GM12878 (cell line): ENCODE measurements at regions not wholly inside any gene's neighbourhood (a gene's known extent, or its start where the extent isn't known, plus 50 kb on each side); places are given as distances from the start of the nearest gene placed in this dataset.

ENCODE experiments used
- ATF7 ChIP-seq: fragments of 450-650 bp; IDR thresholded peaks from 2 replicates; pipeline ENCODE4 v1.6.1; 2016; ENCODE audit warnings: low read depth, mild to moderate bottlenecking
- BCLAF1 ChIP-seq: fragments of 450-650 bp; IDR thresholded peaks from 2 replicates; pipeline ENCODE4 v1.6.1; 2017; ENCODE audit warnings: antibody characterized with exemption, mild to moderate bottlenecking, moderate library complexity
- CBFB ChIP-seq: IDR thresholded peaks from 2 replicates; pipeline ENCODE4 v1.6.1; 2016; ENCODE audit warnings: antibody characterized with exemption, low read depth
- CBX5 ChIP-seq: sonication (generic); IDR thresholded peaks from 2 replicates; pipeline ENCODE4 v1.6.1; 2016; ENCODE audit warnings: low read depth, moderate library complexity, mild to moderate bottlenecking, inconsistent platforms
- DPF2 ChIP-seq: fragments of 450-650 bp; IDR thresholded peaks from 2 replicates; pipeline ENCODE4 v1.6.1; 2017; ENCODE audit warnings: mild to moderate bottlenecking
- EGR1 ChIP-seq, 2 experiments: IDR thresholded peaks; 1 replicate in 1 of 2; 2 replicates in 1 of 2; pipeline ENCODE4 v1.6.1; 2011 to 2012; ENCODE audit warnings: low read depth in 2 of 2, low read length in 2 of 2, borderline replicate concordance in 1 of 2, mild to moderate bottlenecking in 1 of 2, moderate library complexity in 1 of 2
- ETV6 ChIP-seq, 2 experiments: fragments of 450-650 bp in 1 of 2; IDR thresholded peaks in 1 of 2; conservative IDR thresholded peaks in 1 of 2; 2 replicates each; pipeline ENCODE4 v1.6.1; 2014; ENCODE audit warnings: antibody characterized with exemption in 1 of 2, borderline replicate concordance in 1 of 2, low read depth in 1 of 2, mild to moderate bottlenecking in 1 of 2, moderate library complexity in 1 of 2
- HCFC1 ChIP-seq: fragments of 150-350 bp; IDR thresholded peaks from 2 replicates; pipeline ENCODE4 v1.6.1; 2014; ENCODE audit warnings: low read length
- IRF4 ChIP-seq: IDR thresholded peaks from 2 replicates; pipeline ENCODE4 v1.6.1; 2011; ENCODE audit warnings: low read depth, low read length
- JUND ChIP-seq: IDR thresholded peaks from 2 replicates; pipeline ENCODE4 v1.6.1; 2012; ENCODE audit warnings: low read depth, mild to moderate bottlenecking, low read length, improper control_type of control experiment, moderate library complexity
- KAT2A ChIP-seq: conservative IDR thresholded peaks from 2 replicates; pipeline ENCODE4 v1.6.1; 2011; ENCODE audit warnings: low read depth, low read length; ENCODE audit not compliant: control insufficient read depth
- MEF2B ChIP-seq: fragments of 450-650 bp; IDR thresholded peaks from 2 replicates; pipeline ENCODE4 v1.6.1; 2018; ENCODE audit warnings: mild to moderate bottlenecking, moderate library complexity; ENCODE audit not compliant: partially characterized antibody, poor library complexity, severe bottlenecking
- MLLT1 ChIP-seq: fragments of 450-650 bp; IDR thresholded peaks from 2 replicates; pipeline ENCODE4 v1.6.1; 2016; ENCODE audit warnings: mild to moderate bottlenecking
- NFIC ChIP-seq: IDR thresholded peaks from 2 replicates; pipeline ENCODE4 v1.6.1; 2012; ENCODE audit warnings: low read depth, mild to moderate bottlenecking, inconsistent platforms, low read length, moderate library complexity
- PAX5 ChIP-seq: IDR thresholded peaks from 2 replicates; pipeline ENCODE4 v1.6.1; 2011; ENCODE audit warnings: low read depth, low read length, borderline replicate concordance
- POLR2AphosphoS5 ChIP-seq: IDR thresholded peaks from 2 replicates; pipeline ENCODE4 v1.6.1; 2011; ENCODE audit warnings: mild to moderate bottlenecking, low read length, inconsistent platforms
- PRDM15 ChIP-seq: fragments of 450-650 bp; formaldehyde crosslinking; IDR thresholded peaks from 2 replicates; pipeline ENCODE4 v1.4.0; 2020; ENCODE audit warnings: mild to moderate bottlenecking, moderate library complexity
- RBBP5 ChIP-seq: fragments of 200-600 bp; sonication (generic); conservative IDR thresholded peaks from 2 replicates; pipeline ENCODE4 v1.6.1; 2016
- RFX5 ChIP-seq: IDR thresholded peaks from 2 replicates; pipeline ENCODE4 v1.6.1; 2011; ENCODE audit warnings: low read depth, low read length, improper control_type of control experiment
- SIN3A ChIP-seq: IDR thresholded peaks from 2 replicates; pipeline ENCODE4 v1.6.1; 2012; ENCODE audit warnings: low read depth, low read length, improper control_type of control experiment
- SKIL ChIP-seq: fragments of 450-650 bp; IDR thresholded peaks from 2 replicates; pipeline ENCODE4 v1.6.1; 2017; ENCODE audit warnings: mild to moderate bottlenecking, low read depth, inconsistent platforms; ENCODE audit not compliant: poor library complexity, severe bottlenecking
- TCF3 ChIP-seq: IDR thresholded peaks from 2 replicates; pipeline ENCODE4 v1.6.1; 2012; ENCODE audit warnings: low read depth, mild to moderate bottlenecking, low read length, borderline replicate concordance; ENCODE audit not compliant: insufficient read depth

GRCh38 chr15:44882499-44882968 lies 74.0 kb upstream of the TERB2 start (continued):
- TF ChIP-seq SKIL (peak; percentile 100), POLR2AphosphoS5 (peak; percentile 85), SIN3A (no peak), CBX5 (no peak), RBBP5 (no peak), TCF3 (no peak), PRDM15 (CRISPR knock-in tag) (no peak), PAX5 (peak; percentile 89), HCFC1 (no peak), CBFB (no peak; the same call in none of the 2 replicates), NFIC (peak; percentile 98), JUND (peak; percentile 77), EGR1 (IDR thresholded peaks at IDR 0.05; ENCODE audit: borderline replicate concordance in 1 of 2, low read depth in 2 of 2, low read length in 2 of 2) (no peak), MLLT1 (peak; percentile 77), MEF2B (peak; percentile 71), RFX5 (no peak), ETV6 (conservative IDR thresholded peaks at IDR 0.05 in 1 of 2, IDR thresholded peaks at IDR 0.05 in 1 of 2; ENCODE audit: borderline replicate concordance in 1 of 2, low read depth in 1 of 2) (peak in 1 of 2 experiments; percentile 75; a peak in 2 of 4 replicates), IRF4 (peak; percentile 87), BCLAF1 (no peak), KAT2A (no peak), DPF2 (peak; percentile 99), ATF7 (peak; percentile 97)
